ENCODE measurements at regions not wholly inside any gene's neighbourhood (a gene's known extent, or its start where the extent isn't known, plus 50 kb on each side); places are given as distances from the start of the nearest gene placed in this dataset.

DNA sequence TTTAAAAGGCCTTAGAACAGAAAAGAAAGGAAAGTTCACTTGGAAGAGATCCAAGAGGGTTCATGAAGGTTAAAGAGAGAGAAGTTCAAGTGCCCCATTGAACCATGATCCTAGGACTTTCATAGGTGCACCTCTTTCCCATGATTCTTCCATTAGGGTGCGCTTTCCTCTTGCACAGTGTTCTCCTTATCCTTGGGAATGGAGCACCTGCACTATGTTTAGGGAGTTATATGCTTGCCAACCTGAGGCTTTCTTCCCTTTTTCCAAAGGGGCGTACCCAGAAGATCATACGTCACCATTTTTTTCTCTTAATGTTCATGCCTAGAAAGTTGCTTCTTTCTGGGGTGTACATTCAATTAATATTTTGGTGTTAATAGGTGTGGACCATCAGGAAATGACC lies 908.0 kb upstream of the SORCS1 start:
- Histone ChIP-seq H3K27ac (ENCODE audit: low read depth, low read length) (no peak overlapping the region), H3K36me3 (ENCODE audit: insufficient read depth, low read length) (no peaks in the 10 kb centered on the region), H2AFZ (ENCODE audit: low read length, unreplicated experiment) (no peak overlapping the region), H3K4me3 (ENCODE audit: low read depth, low read length) (no peak overlapping the region), H3K27me3 (ENCODE audit: insufficient read depth, low read length) (no peaks in the 10 kb centered on the region), H3K4me1 (ENCODE audit: control insufficient read depth, insufficient read depth, low read length, unreplicated experiment) (no peaks in the 10 kb centered on the region), H3K79me2 (ENCODE audit: control insufficient read depth, insufficient read depth, low read length, unreplicated experiment) (no peaks in the 10 kb centered on the region)

DNA sequence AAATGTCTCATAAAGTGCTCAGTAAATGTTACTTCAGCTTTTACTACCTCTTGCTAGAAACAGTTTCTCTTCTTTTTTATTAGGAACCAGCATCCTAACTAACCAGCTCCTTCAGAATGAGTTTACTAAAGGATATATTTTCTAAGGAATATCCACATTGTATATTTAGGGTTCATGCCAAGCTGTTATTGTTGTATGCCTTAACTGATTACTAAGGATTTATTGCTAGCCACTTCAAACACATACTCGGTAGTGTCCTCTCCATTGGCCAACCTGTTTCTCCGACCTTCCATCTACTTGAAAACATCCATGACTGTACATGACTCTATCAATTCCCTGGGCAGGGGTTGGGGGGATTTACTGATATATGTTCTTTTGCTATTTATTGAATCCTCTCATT lies 906.3 kb upstream of the SORCS1 start:
- H3K79me2 ChIP-seq (ENCODE audit: control insufficient read depth, insufficient read depth, low read length, unreplicated experiment), result no peaks in the 10 kb centered on the region
- no peak overlapping the region for H2AFZ ChIP-seq (ENCODE audit: low read length, unreplicated experiment)
- H3K4me3 ChIP-seq (ENCODE audit: low read depth, low read length), result no peak overlapping the region
- no peaks in the 10 kb centered on the region for H3K27me3 ChIP-seq (ENCODE audit: insufficient read depth, low read length)
- no peak overlapping the region for H3K27ac ChIP-seq (ENCODE audit: low read depth, low read length)
- no peaks in the 10 kb centered on the region for H3K36me3 ChIP-seq (ENCODE audit: insufficient read depth, low read length)
- no peaks in the 10 kb centered on the region for H3K4me1 ChIP-seq (ENCODE audit: control insufficient read depth, insufficient read depth, low read length, unreplicated experiment)

DNA sequence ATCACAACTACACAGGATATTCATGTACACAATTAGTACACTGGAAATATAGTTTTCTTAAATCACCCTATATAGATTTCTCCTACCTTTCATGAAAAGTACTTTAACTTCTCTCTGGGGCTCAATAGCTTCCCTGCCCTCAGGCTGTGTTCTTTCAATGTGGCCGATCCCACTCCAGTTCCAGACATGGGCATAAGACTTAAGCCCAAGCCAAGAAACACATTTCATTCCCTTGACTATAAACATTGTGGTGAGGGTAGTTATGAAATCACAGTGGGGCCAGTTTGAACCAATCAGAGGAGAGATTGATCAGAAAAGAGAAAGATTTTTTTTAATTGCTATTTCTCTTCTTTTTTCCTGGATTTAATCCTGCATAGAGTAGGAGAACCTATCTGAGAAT lies 904.6 kb upstream of the SORCS1 start:
- Histone ChIP-seq H3K4me3 (ENCODE audit: low read depth, low read length) (no peak overlapping the region), H3K79me2 (ENCODE audit: control insufficient read depth, insufficient read depth, low read length, unreplicated experiment) (no peaks in the 10 kb centered on the region), H3K36me3 (ENCODE audit: insufficient read depth, low read length) (no peaks in the 10 kb centered on the region), H3K27ac (ENCODE audit: low read depth, low read length) (no peak overlapping the region), H3K27me3 (ENCODE audit: insufficient read depth, low read length) (no peaks in the 10 kb centered on the region), H3K4me1 (ENCODE audit: control insufficient read depth, insufficient read depth, low read length, unreplicated experiment) (no peaks in the 10 kb centered on the region), H2AFZ (ENCODE audit: low read length, unreplicated experiment) (no peak overlapping the region)

DNA sequence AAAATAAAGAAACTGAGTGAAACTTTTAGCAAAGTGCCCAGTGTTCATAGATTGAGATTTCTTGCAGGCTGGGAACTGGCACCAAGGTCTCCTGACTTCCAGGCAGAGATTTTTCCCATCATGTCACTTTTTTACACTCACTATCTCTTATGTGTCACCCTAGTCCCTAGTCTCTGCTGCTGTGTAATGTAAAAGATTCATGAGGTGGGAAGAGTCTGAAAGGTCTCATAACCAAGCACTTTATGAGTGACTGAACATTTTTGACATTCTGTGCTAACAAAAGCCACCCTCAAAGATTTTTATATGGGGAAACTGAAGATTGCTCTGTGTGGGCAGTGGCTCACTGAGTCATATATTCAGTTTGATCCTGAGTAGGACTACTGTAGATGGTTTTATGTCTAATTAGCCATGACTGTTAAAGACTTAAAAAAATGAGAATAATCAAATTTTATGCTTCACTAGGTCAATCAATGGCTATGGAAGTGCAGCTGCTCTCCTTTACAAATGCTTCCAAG lies 900.3 kb upstream of the SORCS1 start:
- Histone ChIP-seq H3K27ac (ENCODE audit: low read depth, low read length) (no peak overlapping the region), H3K4me3 (ENCODE audit: low read depth, low read length) (no peak overlapping the region), H2AFZ (ENCODE audit: low read length, unreplicated experiment) (no peak overlapping the region), H3K4me1 (ENCODE audit: control insufficient read depth, insufficient read depth, low read length, unreplicated experiment) (no peaks in the 10 kb centered on the region), H3K79me2 (ENCODE audit: control insufficient read depth, insufficient read depth, low read length, unreplicated experiment) (no peaks in the 10 kb centered on the region), H3K27me3 (ENCODE audit: insufficient read depth, low read length) (no peaks in the 10 kb centered on the region), H3K36me3 (ENCODE audit: insufficient read depth, low read length) (no peaks in the 10 kb centered on the region)

DNA sequence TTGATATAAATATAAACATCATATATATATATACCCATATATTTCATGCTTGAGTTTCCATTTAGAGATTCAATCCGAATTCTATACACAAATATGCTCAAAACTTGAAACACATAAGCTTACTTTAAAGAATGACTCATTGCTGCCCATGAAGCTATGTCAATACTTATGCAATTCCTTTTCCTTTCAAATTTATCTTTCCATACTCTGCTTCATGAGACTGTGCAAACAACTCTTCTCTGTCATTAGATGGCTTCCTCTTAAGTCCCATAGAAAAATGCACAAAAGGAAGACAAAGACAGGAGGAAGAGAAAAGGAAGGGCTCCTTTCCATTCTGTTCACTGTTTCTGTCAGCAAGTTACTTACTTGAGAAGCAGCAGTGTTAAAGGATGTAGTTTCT lies 895.7 kb upstream of the SORCS1 start:
- no peaks in the 10 kb centered on the region for H3K79me2 ChIP-seq (ENCODE audit: control insufficient read depth, insufficient read depth, low read length, unreplicated experiment)
- H3K4me3 ChIP-seq (ENCODE audit: low read depth, low read length), result no peak overlapping the region
- no peaks in the 10 kb centered on the region for H3K36me3 ChIP-seq (ENCODE audit: insufficient read depth, low read length)
- H3K4me1 ChIP-seq (ENCODE audit: control insufficient read depth, insufficient read depth, low read length, unreplicated experiment), result no peaks in the 10 kb centered on the region
- H3K27ac ChIP-seq (ENCODE audit: low read depth, low read length), result no peak overlapping the region
- no peak overlapping the region for H2AFZ ChIP-seq (ENCODE audit: low read length, unreplicated experiment)
- H3K27me3 ChIP-seq (ENCODE audit: insufficient read depth, low read length), result no peaks in the 10 kb centered on the region

DNA sequence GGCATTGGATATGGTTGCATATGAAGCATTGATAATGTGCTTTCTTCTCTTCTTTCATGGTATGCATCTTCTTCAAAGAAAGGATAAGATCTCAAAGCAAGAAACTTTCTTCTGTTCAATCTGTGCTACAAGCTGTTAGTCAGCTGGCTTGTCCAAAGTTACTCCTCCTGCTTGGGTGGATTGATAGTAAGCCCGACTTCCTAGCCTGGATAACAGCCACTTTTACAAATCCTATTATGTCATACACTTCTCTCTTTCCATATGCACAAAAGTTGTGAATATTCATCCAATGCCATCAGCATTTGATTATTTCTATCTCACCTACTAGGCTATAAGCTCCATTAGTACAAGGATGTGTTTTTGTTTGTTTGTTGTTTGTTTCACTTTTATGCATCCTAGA lies 891.0 kb upstream of the SORCS1 start:
- Histone ChIP-seq H3K27me3 (ENCODE audit: insufficient read depth, low read length) (no peaks in the 10 kb centered on the region), H3K36me3 (ENCODE audit: insufficient read depth, low read length) (no peaks in the 10 kb centered on the region), H3K27ac (ENCODE audit: low read depth, low read length) (no peak overlapping the region), H3K4me1 (ENCODE audit: control insufficient read depth, insufficient read depth, low read length, unreplicated experiment) (no peaks in the 10 kb centered on the region), H3K4me3 (ENCODE audit: low read depth, low read length) (no peak overlapping the region), H3K79me2 (ENCODE audit: control insufficient read depth, insufficient read depth, low read length, unreplicated experiment) (no peaks in the 10 kb centered on the region), H2AFZ (ENCODE audit: low read length, unreplicated experiment) (no peak overlapping the region)

DNA sequence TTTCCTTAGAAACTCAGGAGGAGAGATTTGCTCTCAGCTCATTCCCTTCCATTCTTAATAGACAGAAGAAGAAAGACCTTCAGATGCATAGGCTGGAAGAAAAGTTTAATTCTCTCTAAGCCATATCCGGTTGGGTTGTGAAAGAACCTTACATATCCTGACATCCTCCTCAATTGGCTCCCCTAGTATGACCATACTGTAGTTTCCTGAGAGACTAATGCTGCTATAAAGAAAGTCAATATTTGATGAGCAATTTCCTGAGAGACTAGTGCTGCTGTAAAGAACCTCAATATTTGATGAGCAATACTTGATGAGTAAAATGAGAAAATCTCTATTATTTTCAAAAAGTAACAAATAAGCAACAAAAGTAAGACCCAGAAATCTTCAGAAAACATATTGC lies 888.5 kb upstream of the SORCS1 start:
- H3K4me1 ChIP-seq (ENCODE audit: control insufficient read depth, insufficient read depth, low read length, unreplicated experiment), result no peaks in the 10 kb centered on the region
- H3K79me2 ChIP-seq (ENCODE audit: control insufficient read depth, insufficient read depth, low read length, unreplicated experiment), result no peaks in the 10 kb centered on the region
- H3K27me3 ChIP-seq (ENCODE audit: insufficient read depth, low read length), result no peaks in the 10 kb centered on the region
- no peak overlapping the region for H2AFZ ChIP-seq (ENCODE audit: low read length, unreplicated experiment)
- H3K4me3 ChIP-seq (ENCODE audit: low read depth, low read length), result no peak overlapping the region
- H3K36me3 ChIP-seq (ENCODE audit: insufficient read depth, low read length), result no peaks in the 10 kb centered on the region
- H3K27ac ChIP-seq (ENCODE audit: low read depth, low read length), result no peak overlapping the region

DNA sequence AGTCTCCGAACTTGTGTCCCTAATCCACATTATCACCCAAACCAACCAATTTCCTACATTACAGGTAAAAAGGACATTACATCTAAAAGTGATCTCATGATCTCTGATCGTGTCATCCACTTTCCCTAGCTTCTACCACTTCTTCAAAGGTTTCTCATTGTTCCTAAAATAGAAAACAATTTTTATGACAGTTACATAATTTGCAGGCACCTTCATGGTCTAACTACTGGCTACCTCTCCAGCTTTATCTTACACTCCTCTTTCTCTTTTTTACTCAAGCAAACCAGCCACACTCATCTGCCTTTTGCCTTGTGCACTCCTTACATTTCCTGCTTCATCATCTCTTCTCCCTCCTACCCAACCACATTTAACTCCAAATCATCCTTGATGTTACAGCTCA lies 886.7 kb upstream of the SORCS1 start:
- Histone ChIP-seq H3K4me3 (ENCODE audit: low read depth, low read length) (no peak overlapping the region), H3K79me2 (ENCODE audit: control insufficient read depth, insufficient read depth, low read length, unreplicated experiment) (no peaks in the 10 kb centered on the region), H3K4me1 (ENCODE audit: control insufficient read depth, insufficient read depth, low read length, unreplicated experiment) (no peaks in the 10 kb centered on the region), H2AFZ (ENCODE audit: low read length, unreplicated experiment) (no peak overlapping the region), H3K36me3 (ENCODE audit: insufficient read depth, low read length) (no peaks in the 10 kb centered on the region), H3K27me3 (ENCODE audit: insufficient read depth, low read length) (no peaks in the 10 kb centered on the region), H3K27ac (ENCODE audit: low read depth, low read length) (no peak overlapping the region)

DNA sequence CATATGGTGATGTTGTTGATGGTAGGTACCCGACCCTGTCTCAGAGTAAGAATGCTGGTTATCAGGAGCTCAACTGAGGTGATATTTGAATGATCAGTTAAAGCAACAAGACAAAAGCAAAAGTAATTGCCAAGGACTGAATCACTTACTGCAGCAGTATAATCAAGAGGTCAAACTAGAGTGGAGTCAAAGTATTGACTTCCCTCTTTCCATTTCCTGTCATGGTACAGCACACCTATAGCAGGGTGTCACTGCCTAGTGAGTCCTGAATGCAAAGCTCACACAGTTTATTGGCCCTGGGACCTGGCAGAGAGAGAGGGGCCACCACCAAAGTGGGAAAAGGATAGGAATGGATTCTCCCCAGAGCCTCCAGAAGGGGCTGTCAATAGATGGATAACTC lies 886.1 kb upstream of the SORCS1 start:
- H3K4me1 ChIP-seq (ENCODE audit: control insufficient read depth, insufficient read depth, low read length, unreplicated experiment), result no peaks in the 10 kb centered on the region
- no peaks in the 10 kb centered on the region for H3K79me2 ChIP-seq (ENCODE audit: control insufficient read depth, insufficient read depth, low read length, unreplicated experiment)
- H3K27me3 ChIP-seq (ENCODE audit: insufficient read depth, low read length), result no peaks in the 10 kb centered on the region
- H2AFZ ChIP-seq (ENCODE audit: low read length, unreplicated experiment), result no peak overlapping the region
- no peak overlapping the region for H3K27ac ChIP-seq (ENCODE audit: low read depth, low read length)
- no peaks in the 10 kb centered on the region for H3K36me3 ChIP-seq (ENCODE audit: insufficient read depth, low read length)
- no peak overlapping the region for H3K4me3 ChIP-seq (ENCODE audit: low read depth, low read length)

DNA sequence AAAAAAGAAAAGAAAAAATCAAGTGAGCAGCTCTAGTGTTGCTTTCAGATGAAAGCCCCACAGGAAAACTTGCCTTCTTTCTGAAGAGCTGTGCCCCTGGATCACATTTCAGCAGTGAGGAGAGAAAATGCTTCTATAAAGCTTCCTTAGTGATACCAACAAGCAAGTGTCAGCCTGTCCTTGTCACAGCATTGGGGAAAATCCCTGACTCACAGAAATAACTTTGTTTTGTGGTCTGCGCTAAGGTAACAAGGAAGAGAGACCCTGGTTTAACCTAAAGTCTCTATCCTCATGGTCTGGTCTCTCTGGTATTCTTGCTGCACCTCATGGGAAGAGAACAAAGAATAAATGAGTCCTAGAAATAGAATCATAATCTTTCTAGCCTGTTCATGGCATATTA lies 885.2 kb upstream of the SORCS1 start:
- Histone ChIP-seq H3K36me3 (ENCODE audit: insufficient read depth, low read length) (no peaks in the 10 kb centered on the region), H3K79me2 (ENCODE audit: control insufficient read depth, insufficient read depth, low read length, unreplicated experiment) (no peaks in the 10 kb centered on the region), H3K27me3 (ENCODE audit: insufficient read depth, low read length) (no peaks in the 10 kb centered on the region), H3K4me3 (ENCODE audit: low read depth, low read length) (no peak overlapping the region), H2AFZ (ENCODE audit: low read length, unreplicated experiment) (no peak overlapping the region), H3K27ac (ENCODE audit: low read depth, low read length) (no peak overlapping the region), H3K4me1 (ENCODE audit: control insufficient read depth, insufficient read depth, low read length, unreplicated experiment) (no peaks in the 10 kb centered on the region)

DNA sequence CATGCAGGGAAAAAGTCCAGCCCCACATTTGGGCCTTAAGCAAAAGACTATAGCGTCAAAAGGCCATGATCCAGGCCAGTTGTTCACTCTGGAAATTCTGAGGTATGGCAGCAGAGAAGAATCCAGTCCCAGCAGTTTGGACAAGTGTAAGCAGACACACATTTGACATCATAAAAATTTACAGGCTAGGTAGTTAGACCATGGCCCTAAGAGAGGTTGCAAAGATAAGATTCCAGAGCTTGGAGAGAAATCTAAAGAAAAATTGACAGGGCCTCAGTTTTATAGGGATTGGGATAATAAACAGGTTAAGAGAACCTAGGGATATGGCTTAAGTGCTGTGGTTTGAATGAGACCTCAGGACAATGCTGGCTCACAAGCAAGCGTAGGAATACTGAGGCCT lies 884.4 kb upstream of the SORCS1 start:
- Histone ChIP-seq H3K36me3 (ENCODE audit: insufficient read depth, low read length) (no peaks in the 10 kb centered on the region), H3K4me1 (ENCODE audit: control insufficient read depth, insufficient read depth, low read length, unreplicated experiment) (no peaks in the 10 kb centered on the region), H2AFZ (ENCODE audit: low read length, unreplicated experiment) (no peak overlapping the region), H3K27me3 (ENCODE audit: insufficient read depth, low read length) (no peaks in the 10 kb centered on the region), H3K79me2 (ENCODE audit: control insufficient read depth, insufficient read depth, low read length, unreplicated experiment) (no peaks in the 10 kb centered on the region), H3K4me3 (ENCODE audit: low read depth, low read length) (no peak overlapping the region), H3K27ac (ENCODE audit: low read depth, low read length) (no peak overlapping the region)
